Neural progenitor cell (in vitro differentiated cells): ENCODE measurements at regions not wholly inside any gene's neighbourhood (a gene's known extent, or its start where the extent isn't known, plus 50 kb on each side); places are given as distances from the start of the nearest gene placed in this dataset.

Experiments used
- EZH2 ChIP-seq: fragments of 200-600 bp; sonication (generic); IDR thresholded peaks from 2 replicates; pipeline ENCODE4 v1.6.1; 2017; ENCODE audit warnings: antibody characterized with exemption, mild to moderate bottlenecking, moderate library complexity
- EZH2phosphoT487 ChIP-seq: fragments of 200-600 bp; sonication (generic); IDR thresholded peaks from 2 replicates; pipeline ENCODE4 v1.6.1; 2017; ENCODE audit warnings: antibody characterized with exemption
- TF ChIP-seq, protein P1 (sequence below): fragments of 200-600 bp; sonication (generic); IDR thresholded peaks from 2 replicates; pipeline ENCODE4 v1.5.1; 2017; ENCODE audit warnings: antibody characterized with exemption, mild to moderate bottlenecking

DNA sequence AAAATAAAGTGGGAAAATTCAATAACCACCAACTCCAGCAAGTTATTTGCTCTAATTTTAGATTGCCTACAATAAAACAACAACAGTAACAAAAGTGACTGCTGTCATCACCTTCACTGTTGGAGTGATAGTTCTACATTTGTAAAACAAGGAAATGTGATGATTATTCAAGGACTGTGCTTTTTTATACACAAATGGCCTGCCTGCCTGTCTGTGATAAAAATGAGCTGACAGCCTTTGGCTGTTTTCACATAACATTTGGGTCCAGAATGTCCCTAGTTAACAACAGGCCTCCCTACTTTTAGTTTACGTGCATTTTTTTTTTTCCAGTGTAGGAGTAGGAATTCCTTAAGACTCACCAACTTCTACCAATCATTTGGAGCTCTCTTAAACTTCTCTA lies 768.8 kb downstream of the PDCD6IP start:
- TF ChIP-seq, protein P1, sequence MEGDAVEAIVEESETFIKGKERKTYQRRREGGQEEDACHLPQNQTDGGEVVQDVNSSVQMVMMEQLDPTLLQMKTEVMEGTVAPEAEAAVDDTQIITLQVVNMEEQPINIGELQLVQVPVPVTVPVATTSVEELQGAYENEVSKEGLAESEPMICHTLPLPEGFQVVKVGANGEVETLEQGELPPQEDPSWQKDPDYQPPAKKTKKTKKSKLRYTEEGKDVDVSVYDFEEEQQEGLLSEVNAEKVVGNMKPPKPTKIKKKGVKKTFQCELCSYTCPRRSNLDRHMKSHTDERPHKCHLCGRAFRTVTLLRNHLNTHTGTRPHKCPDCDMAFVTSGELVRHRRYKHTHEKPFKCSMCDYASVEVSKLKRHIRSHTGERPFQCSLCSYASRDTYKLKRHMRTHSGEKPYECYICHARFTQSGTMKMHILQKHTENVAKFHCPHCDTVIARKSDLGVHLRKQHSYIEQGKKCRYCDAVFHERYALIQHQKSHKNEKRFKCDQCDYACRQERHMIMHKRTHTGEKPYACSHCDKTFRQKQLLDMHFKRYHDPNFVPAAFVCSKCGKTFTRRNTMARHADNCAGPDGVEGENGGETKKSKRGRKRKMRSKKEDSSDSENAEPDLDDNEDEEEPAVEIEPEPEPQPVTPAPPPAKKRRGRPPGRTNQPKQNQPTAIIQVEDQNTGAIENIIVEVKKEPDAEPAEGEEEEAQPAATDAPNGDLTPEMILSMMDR: no peak
- TF ChIP-seq EZH2 (no peak), EZH2phosphoT487 (no peak)
